Ramos (cell line): ENCODE measurements at regions not wholly inside any gene's neighbourhood (a gene's known extent, or its start where the extent isn't known, plus 50 kb on each side); places are given as distances from the start of the nearest gene placed in this dataset.
"Not testable (repeated sequence)": the region's sequence is repeated elsewhere in the genome, so short reads cannot be mapped to it uniquely, and the experiment has no call there.

ENCODE experiments used
- in situ Hi-C: fragments of 300-500 bp; cut with MboI; formaldehyde crosslinking; loops from one replicate; pipeline ENCODE4 v1.14.3; 2022; ENCODE audit warnings: low sequenced_read_pairs; ENCODE audit not compliant: unreplicated experiment

DNA sequence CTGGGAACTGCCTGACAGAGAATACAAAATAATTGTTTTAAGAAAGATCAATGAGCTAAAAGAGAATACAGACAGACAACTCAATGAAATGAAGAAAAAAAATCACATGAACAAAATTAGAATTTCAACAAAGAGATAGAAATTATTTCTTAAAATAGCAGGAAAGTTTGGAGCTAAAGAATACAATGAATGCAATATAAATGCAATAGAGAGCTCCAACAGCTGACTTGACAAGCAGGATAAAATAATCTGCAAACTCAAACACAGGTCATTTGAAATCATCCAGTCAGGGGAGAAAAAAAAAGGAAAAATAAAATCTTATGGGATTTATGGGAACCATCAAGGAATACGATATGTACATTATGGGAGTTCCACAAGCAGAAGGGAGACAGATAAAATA, 902.7 kb upstream of the ZEB2 start:
- in situ Hi-C loops = loop anchor here (25.0 kb wide), 1 partner anchor 735 kb away; no protein-coding TSS in a partner anchor

DNA sequence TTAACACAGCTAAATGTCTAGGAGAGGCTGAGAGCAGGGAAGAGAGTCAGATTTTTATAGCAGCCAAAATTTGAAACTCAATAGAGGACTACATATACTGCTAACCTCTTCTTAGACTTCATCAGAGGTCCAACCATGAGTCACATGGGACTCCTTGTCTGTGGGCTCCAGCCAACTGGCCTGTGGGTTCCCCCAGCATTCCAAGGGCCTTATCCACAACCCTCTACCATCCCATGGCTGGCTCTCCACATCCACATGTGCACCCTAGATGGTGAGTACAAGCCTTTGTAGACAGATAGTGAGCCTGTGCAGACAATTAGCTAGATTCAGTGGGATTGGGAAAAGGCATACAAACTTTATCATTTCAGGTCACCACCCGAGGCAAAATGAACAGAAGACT, 901.9 kb upstream of the ZEB2 start:
- in situ Hi-C loops = loop anchor here (25.0 kb wide), 1 partner anchor 735 kb away; no protein-coding TSS in a partner anchor

GRCh38 chr2:145416640-145417039, 896.7 kb upstream of the ZEB2 start:
- in situ Hi-C loops = loop anchor here (25.0 kb wide), 1 partner anchor 729 kb away; no protein-coding TSS in a partner anchor

DNA sequence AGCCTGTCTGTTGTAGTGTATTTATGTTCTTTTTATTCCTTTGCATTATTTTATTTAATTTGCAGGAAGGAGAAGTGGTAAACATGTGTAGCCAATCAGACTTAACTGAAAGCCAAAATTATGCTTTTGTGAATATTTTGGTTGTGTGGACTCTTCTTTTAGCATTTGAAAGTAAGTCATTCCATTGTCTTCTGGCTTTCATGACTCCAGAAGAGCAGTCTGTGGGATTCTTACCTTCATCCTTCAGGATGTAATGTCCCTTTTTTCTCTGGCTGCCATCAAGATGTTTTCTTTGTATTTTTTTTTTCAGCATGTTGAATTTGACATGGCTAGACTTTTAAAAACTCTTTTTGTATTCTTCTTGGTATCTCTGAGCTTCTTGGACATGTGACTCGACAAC, 895.2 kb upstream of the ZEB2 start:
- in situ Hi-C loops = loop anchor here (25.0 kb wide), 1 partner anchor 728 kb away; no protein-coding TSS in a partner anchor

- in situ Hi-C loops = loop anchor here (25.0 kb wide), 1 partner anchor 726 kb away; no protein-coding TSS in a partner anchor
Measured at GRCh38 chr2:145413261-145414030, 893.5 kb upstream of the ZEB2 start.

DNA sequence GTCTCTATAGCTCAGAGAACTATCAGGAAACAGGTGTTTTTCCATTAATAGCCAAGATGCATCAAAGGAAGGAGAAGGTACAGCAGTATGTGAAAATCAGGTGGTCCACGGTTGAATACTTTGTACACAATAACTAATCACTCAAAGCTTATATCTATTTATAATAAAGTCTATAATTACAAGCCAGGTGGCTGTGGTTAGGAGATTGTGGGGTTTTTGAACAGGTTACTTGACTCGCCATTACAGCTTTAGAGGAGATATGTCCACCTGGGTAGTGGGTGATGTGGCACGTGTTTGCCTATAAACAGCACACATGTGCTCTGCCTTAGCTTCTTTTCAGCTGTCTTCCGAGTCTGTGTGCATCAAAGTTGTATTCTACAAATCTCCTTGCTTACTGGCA, 892.2 kb upstream of the ZEB2 start:
- in situ Hi-C loops = loop anchor here (25.0 kb wide), 1 partner anchor 725 kb away; no protein-coding TSS in a partner anchor

DNA sequence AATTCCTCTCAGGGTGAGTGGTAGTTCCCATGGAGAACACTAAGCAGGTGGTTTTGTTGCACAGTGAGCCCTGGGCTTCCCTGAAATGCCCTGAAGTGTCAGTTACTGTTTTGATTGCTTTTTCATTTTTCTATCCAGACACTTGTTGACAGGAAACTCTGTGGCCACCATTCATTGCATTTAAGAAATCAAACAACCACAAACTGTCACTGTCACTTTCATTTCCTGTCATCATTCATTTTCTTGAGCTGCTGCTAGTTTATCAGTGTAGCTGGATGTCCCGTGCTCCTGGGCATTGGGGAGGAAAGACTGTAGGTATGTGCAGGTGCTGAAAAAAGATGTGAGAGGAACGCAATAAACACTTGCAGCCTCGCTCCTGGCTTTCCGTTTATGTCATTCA, 891.6 kb upstream of the ZEB2 start:
- in situ Hi-C loops = loop anchor here (25.0 kb wide), 1 partner anchor 724 kb away; no protein-coding TSS in a partner anchor

DNA sequence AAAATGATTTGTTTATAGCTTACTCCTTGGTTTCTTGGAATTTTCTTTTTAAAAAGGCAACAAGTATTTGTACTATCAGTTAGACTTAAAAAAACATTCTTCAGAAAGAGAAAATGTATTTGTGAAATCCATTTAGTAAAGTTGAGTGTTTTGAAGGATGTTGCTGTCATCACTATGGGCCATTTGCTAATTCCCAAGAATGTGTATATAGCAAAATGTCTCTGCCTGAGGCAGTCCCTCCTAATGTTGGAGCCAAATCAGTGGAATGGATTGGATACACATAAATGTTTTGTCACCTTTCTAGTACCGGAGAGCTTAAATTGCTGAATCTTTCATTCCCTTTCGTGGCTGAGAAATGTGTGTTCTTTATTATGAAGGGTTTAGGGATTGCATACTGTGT, 890.2 kb upstream of the ZEB2 start:
- in situ Hi-C loops = loop anchor here (25.0 kb wide), 1 partner anchor 723 kb away; no protein-coding TSS in a partner anchor

DNA sequence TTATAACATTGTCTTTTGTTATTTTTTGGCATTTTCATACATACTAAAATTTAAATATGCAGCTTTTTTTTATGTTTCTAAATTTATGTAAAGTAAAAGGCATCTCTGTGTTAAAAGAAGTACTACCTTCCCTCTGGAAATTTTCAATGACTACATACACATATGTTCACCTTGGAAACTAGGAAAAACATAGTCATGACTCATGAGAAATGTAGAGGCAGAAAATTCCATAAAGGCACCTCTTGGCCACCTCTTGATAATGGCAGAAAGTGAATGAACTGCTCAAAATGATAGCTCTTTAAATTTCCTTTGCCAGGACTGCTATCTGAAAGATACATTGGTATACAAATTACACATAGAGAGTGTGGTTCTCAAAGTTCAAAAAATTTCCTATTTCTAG, 889.1 kb upstream of the ZEB2 start:
- in situ Hi-C loops = loop anchor here (25.0 kb wide), 1 partner anchor 722 kb away; no protein-coding TSS in a partner anchor

- in situ Hi-C loops = loop anchor here (25.0 kb wide), 1 partner anchor 717 kb away; no protein-coding TSS in a partner anchor
Measured at GRCh38 chr2:145404690-145405089, 884.8 kb upstream of the ZEB2 start.

DNA sequence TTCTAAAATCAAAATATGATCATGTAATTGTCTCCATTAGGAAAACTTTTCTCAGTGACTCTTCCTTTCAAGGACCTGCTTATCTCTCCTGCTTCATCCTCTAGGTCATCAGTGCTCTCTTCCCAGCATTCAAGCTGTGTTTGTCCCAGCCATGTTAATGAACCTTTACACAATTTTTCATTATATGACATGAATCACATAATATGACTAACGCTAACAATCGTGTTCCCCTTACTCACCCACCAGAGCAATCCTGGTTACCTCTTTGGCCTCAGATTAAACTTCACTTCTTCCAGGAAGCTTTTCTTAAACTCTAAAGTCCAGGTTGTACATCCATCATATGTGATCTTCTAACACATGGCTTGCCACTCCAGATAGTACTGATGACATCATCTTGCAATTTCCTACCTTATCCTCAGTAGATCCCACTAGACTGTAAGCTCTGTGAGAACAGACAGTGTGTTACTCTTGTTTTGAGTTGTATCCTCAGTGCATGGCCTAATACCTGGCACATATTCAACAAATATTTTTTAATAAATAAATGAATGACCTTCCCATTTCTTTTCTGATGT, 882.9 kb upstream of the ZEB2 start:
- in situ Hi-C loops = loop anchor here (25.0 kb wide), 1 partner anchor 715 kb away; no protein-coding TSS in a partner anchor

DNA sequence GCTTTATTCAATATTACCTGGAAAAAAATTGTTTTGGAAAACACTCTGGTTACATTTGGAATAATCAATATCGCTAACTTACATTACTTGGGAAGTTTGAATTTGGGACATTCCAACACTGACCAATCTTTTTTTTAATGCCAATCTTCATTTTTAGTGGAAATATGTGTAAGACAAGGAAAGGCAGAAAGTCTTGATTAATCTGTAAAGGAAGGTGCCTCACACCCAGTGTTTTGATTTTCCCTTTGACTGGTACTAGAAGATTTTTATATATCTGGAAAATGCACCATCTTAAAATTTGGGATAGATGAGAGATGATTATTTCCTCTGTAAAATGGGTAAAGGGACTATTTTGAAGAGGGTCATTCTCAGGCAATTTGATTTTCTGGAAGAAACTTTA, 879.2 kb upstream of the ZEB2 start:
- in situ Hi-C loops = no loop called here

DNA sequence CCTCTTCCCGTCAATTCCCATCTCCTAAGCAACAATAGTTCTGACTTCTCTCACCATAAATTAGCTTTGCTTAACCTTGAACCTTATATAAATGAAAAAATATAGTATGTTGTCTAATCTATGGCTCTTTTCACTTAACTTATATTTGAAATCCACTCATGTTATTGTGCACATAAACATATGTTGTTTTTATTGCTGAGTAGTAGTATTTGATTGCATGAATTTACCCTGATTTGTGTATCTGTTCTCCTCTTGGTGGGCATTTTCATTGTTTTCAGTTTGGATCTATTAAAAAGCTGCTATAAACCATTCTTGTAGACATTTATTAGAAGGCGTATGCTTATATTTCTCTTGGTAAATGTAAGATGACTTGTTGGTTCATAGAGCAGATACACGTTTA, 874.3 kb upstream of the ZEB2 start:
- in situ Hi-C loops = no loop called here

DNA sequence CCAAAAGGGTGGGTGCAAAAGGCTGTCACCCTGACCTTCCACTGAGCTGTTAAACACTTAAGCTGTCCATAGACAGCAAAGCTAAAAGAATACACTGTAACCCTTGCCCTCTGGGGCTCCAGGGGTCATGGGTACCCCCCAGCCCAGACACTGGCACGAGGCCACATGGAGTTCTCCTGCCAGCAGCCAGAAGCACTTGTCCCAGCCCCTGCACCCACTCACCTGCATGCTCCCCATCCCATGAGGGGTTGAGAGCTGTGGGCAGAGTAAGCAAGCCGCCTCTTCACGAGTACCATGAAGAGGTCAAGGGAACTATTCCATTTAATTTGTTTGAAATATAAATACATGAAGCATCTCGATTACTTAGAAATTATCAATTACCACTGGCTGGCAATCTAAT, 867.1 kb upstream of the ZEB2 start:
- in situ Hi-C loops = no loop called here

DNA sequence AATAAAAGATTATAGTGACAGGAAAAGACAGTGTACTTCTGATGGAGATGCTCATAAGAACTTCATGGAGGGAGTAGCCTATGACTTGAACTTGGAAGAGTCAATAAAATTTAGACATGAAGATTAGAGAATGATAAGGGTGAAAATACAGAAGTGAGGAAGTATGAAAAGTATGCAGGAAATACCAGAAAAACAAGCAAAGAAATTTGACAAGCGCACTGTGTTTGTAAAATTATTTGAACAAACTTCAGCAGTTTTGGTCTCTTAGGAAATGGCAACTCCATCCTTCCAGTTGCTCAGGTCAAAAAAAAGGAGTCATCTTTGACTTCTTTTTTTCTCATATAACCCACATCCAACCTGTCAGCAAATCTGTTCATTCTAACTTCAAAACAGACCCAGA, 864.0 kb upstream of the ZEB2 start:
- in situ Hi-C loops = no loop called here

- in situ Hi-C loops = no loop called here
Measured at GRCh38 chr2:145380436-145381017, 860.6 kb upstream of the ZEB2 start.

GRCh38 chr2:145379934-145380333, 860.0 kb upstream of the ZEB2 start:
- in situ Hi-C loops = no loop called here

GRCh38 chr2:145374165-145374564, 854.2 kb upstream of the ZEB2 start:
- in situ Hi-C loops = no loop called here

- in situ Hi-C loops = not testable (repeated sequence)
Measured at GRCh38 chr2:145367334-145367733, 847.4 kb upstream of the ZEB2 start.

GRCh38 chr2:145366341-145366740, 846.4 kb upstream of the ZEB2 start:
- in situ Hi-C loops = no loop called here
